IMR-90 (cell line): ENCODE measurements at regions not wholly inside any gene's neighbourhood (a gene's known extent, or its start where the extent isn't known, plus 50 kb on each side); places are given as distances from the start of the nearest gene placed in this dataset.

Experiments used
- ATAC-seq: fragments of 200-7000 bp; cut with Tn5 transposase; 2 replicates; pipeline ENCODE4 v1.9.1; 2020; ENCODE audit warnings: low read depth, mild to moderate bottlenecking, moderate library complexity
- BruUV-seq: library from RNA; stranded (reverse); fragments of 400-500 nt; replicated peaks from 2 replicates; lab custom pipeline; 2021; lab: Mats Ljungman, UMichigan
- CTCF ChIA-PET: fragments of 300-600 bp; formaldehyde crosslinking; extraction: SDS; loops from one replicate; lab custom pipeline; 2021; ENCODE audit warnings: antibody characterized with exemption; lab: Yijun Ruan, JAX
- POLR2A ChIA-PET: fragments of 300-600 bp; sonication (Branson Sonifier 250); formaldehyde crosslinking; loops from one replicate; lab custom pipeline; 2022; ENCODE audit warnings: antibody characterized with exemption; ENCODE audit not compliant: unreplicated experiment; lab: Charles Lee
- DNase-seq: peaks from one replicate; pipeline ENCODE4 v3.0.0; 2013
- H2AFZ ChIP-seq: replicated peaks from 2 replicates; pipeline ENCODE3; 2013; ENCODE audit warnings: low read length, mild to moderate bottlenecking; ENCODE audit not compliant: poor library complexity
- H2AK5ac ChIP-seq: 2 replicates; pipeline ENCODE4 v1.6.1; 2013; ENCODE audit warnings: low read depth, low read length, inconsistent platforms
- H2AK9ac ChIP-seq: replicated peaks from 2 replicates; pipeline ENCODE3; 2013; ENCODE audit warnings: mild to moderate bottlenecking, low read depth, low read length, moderate library complexity; ENCODE audit not compliant: poor library complexity
- H2BK120ac ChIP-seq: 2 replicates; pipeline ENCODE4 v1.6.1; 2013; ENCODE audit warnings: low read depth, low read length, inconsistent platforms
- H2BK15ac ChIP-seq: 3 replicates; pipeline ENCODE4 v1.6.1; 2013; ENCODE audit warnings: low read depth, low read length, inconsistent platforms
- H2BK20ac ChIP-seq: 2 replicates; pipeline ENCODE4 v1.6.1; 2013; ENCODE audit warnings: low read depth, mild to moderate bottlenecking, inconsistent platforms, low read length, moderate library complexity
- H2BK5ac ChIP-seq: 2 replicates; pipeline ENCODE4 v1.6.1; 2013; ENCODE audit warnings: mild to moderate bottlenecking, low read depth, low read length, inconsistent platforms; ENCODE audit not compliant: poor library complexity, severe bottlenecking
- H3K14ac ChIP-seq: replicated peaks from 2 replicates; pipeline ENCODE4 v1.6.1; 2013; ENCODE audit warnings: low read depth, low read length, inconsistent platforms
- H3K18ac ChIP-seq: 2 replicates; pipeline ENCODE4 v1.6.1; 2013; ENCODE audit warnings: low read depth, low read length, control low read depth
- H3K23ac ChIP-seq: 2 replicates; pipeline ENCODE4 v1.6.1; 2013; ENCODE audit warnings: low read depth, low read length, inconsistent platforms
- H3K27ac ChIP-seq: 2 replicates; pipeline ENCODE4 v1.5.1; 2013; ENCODE audit warnings: mild to moderate bottlenecking, control low read depth, low read length; ENCODE audit not compliant: insufficient read depth
- H3K27me3 ChIP-seq: 2 replicates; pipeline ENCODE4 v1.6.1; 2013; ENCODE audit warnings: low read length; ENCODE audit not compliant: control insufficient read depth, insufficient read depth
- H3K36me3 ChIP-seq: 2 replicates; pipeline ENCODE4 v1.6.1; 2013; ENCODE audit warnings: low read length, mixed read lengths; ENCODE audit not compliant: control insufficient read depth, insufficient read depth
- H3K4ac ChIP-seq: 2 replicates; pipeline ENCODE4 v1.6.1; 2013; ENCODE audit warnings: low read depth, low read length, inconsistent platforms
- H3K4me1 ChIP-seq: 2 replicates; pipeline ENCODE4 v1.6.1; 2013; ENCODE audit warnings: low read length, mixed read lengths; ENCODE audit not compliant: control insufficient read depth, insufficient read depth
- H3K4me2 ChIP-seq: 2 replicates; pipeline ENCODE4 v1.6.1; 2013; ENCODE audit warnings: low read depth, mild to moderate bottlenecking, control low read depth, low read length, moderate library complexity
- H3K4me3 ChIP-seq: 2 replicates; pipeline ENCODE4 v1.5.1; 2013; ENCODE audit warnings: low read depth, mild to moderate bottlenecking, control low read depth, low read length, moderate library complexity; ENCODE audit not compliant: insufficient read depth
- H3K56ac ChIP-seq: 2 replicates; pipeline ENCODE4 v1.6.1; 2013; ENCODE audit warnings: low read length, inconsistent platforms; ENCODE audit not compliant: insufficient read depth; ENCODE audit errors: extremely low read depth
- H3K79me1 ChIP-seq, 2 experiments: 2 replicates each; pipeline ENCODE4 v1.6.1; 2013; ENCODE audit warnings: low read length in 2 of 2, inconsistent platforms in 1 of 2, low read depth in 1 of 2
- H3K9ac ChIP-seq: 2 replicates; pipeline ENCODE4 v1.6.1; 2013; ENCODE audit warnings: low read depth, low read length, control low read depth
- H3K9me1 ChIP-seq: 2 replicates; pipeline ENCODE4 v1.6.1; 2013; ENCODE audit warnings: low read length, inconsistent platforms; ENCODE audit not compliant: insufficient read depth
- H3K9me3 ChIP-seq: 2 replicates; pipeline ENCODE4 v1.6.1; 2013; ENCODE audit warnings: low read length; ENCODE audit not compliant: control insufficient read depth, insufficient read depth
- H4K20me1 ChIP-seq: 2 replicates; pipeline ENCODE4 v1.6.1; 2013; ENCODE audit warnings: low read length, inconsistent platforms; ENCODE audit not compliant: insufficient read depth
- H4K5ac ChIP-seq: 2 replicates; pipeline ENCODE4 v1.6.1; 2013; ENCODE audit warnings: mild to moderate bottlenecking, low read depth, low read length, control low read depth
- H4K8ac ChIP-seq, 2 experiments: 2 replicates each; pipeline ENCODE4 v1.6.1; 2013; ENCODE audit warnings: low read depth in 2 of 2, low read length in 2 of 2, control low read depth in 1 of 2, inconsistent platforms in 1 of 2
- H4K91ac ChIP-seq: 2 replicates; pipeline ENCODE4 v1.6.1; 2013; ENCODE audit warnings: low read depth, low read length, inconsistent platforms; ENCODE audit not compliant: insufficient read depth
- BHLHE40 ChIP-seq: fragments of 150-350 bp; IDR thresholded peaks from 2 replicates; pipeline ENCODE4 v1.6.1; 2016; ENCODE audit warnings: mild to moderate bottlenecking, low read depth, low read length
- CEBPB ChIP-seq: IDR thresholded peaks from 2 replicates; pipeline ENCODE4 v1.6.1; 2012; ENCODE audit warnings: low read depth, low read length, improper control_type of control experiment
- CHD1 ChIP-seq: IDR thresholded peaks from 2 replicates; pipeline ENCODE4 v1.6.1; 2012; ENCODE audit warnings: low read depth, low read length, improper control_type of control experiment
- CTCF ChIP-seq: conservative IDR thresholded peaks from 2 replicates; pipeline ENCODE4 v1.5.1; 2012; ENCODE audit warnings: mild to moderate bottlenecking, low read depth, low read length, improper control_type of control experiment
- FOS ChIP-seq: fragments of 150-350 bp; IDR thresholded peaks from 2 replicates; pipeline ENCODE4 v1.6.1; 2016; ENCODE audit warnings: low read depth, low read length
- MAFK ChIP-seq: IDR thresholded peaks from 2 replicates; pipeline ENCODE4 v1.6.1; 2012; ENCODE audit warnings: low read depth, low read length, improper control_type of control experiment
- MAZ ChIP-seq: IDR thresholded peaks from 2 replicates; pipeline ENCODE4 v1.6.1; 2012; ENCODE audit warnings: low read depth, mild to moderate bottlenecking, low read length, improper control_type of control experiment, moderate library complexity, borderline replicate concordance
- MXI1 ChIP-seq: IDR thresholded peaks from 2 replicates; pipeline ENCODE4 v1.6.1; 2012; ENCODE audit warnings: low read depth, mild to moderate bottlenecking, low read length, moderate library complexity, borderline replicate concordance
- POLR2A ChIP-seq: IDR thresholded peaks from 2 replicates; pipeline ENCODE4 v1.6.1; 2012; ENCODE audit warnings: mild to moderate bottlenecking, low read depth, low read length
- RAD21 ChIP-seq: IDR thresholded peaks from 2 replicates; pipeline ENCODE4 v1.6.1; 2012; ENCODE audit warnings: low read length, improper control_type of control experiment
- RCOR1 ChIP-seq: IDR thresholded peaks from 2 replicates; pipeline ENCODE4 v1.6.1; 2012; ENCODE audit warnings: mild to moderate bottlenecking, low read length, improper control_type of control experiment; ENCODE audit not compliant: insufficient replicate concordance
- RFX5 ChIP-seq: IDR thresholded peaks from 2 replicates; pipeline ENCODE4 v1.8.0; 2012; ENCODE audit warnings: low read depth, mild to moderate bottlenecking, low read length, moderate library complexity
- SMC3 ChIP-seq: fragments of 150-350 bp; IDR thresholded peaks from 2 replicates; pipeline ENCODE4 v1.6.1; 2016; ENCODE audit warnings: low read depth, mild to moderate bottlenecking, antibody characterized with exemption, low read length, moderate library complexity
- WGBS, 2 experiments: methylation state at CpG; one replicate each; pipeline versions ENCODE4 v1.1.5 to v1.1.7; 2013; ENCODE audit warnings: missing lambda C conversion rate in 2 of 2; ENCODE audit not compliant: insufficient read length in 1 of 2; ENCODE audit errors: extremely low coverage in 2 of 2; 5-methylcytosine and 5-hydroxymethylcytosine counted together
- dilution Hi-C: fragments of 300-500 bp; cut with HindIII; formaldehyde crosslinking; loops from one replicate; pipeline ENCODE4 v1.14.3; 2018; ENCODE audit warnings: low sequenced_read_pairs; ENCODE audit not compliant: unreplicated experiment
- in situ Hi-C: fragments of 300-500 bp; cut with MboI; formaldehyde crosslinking; loops from 3 replicates; pipeline ENCODE4 v1.14.3; 2019; ENCODE audit warnings: low sequenced_read_pairs, inconsistent platforms, mixed read lengths
- intact Hi-C: fragments of 100-400 bp; cut with micrococcal nuclease; formaldehyde crosslinking; loops from 2 replicates; pipeline ENCODE4 v1.10.0; 2022

GRCh38 chr17:72592242-72592966 is 471.6 kb downstream of the SOX9 start (continued):
- TF ChIP-seq RAD21 (no peak; the same call in 1 of the 2 replicates), RCOR1 (no peak), MXI1 (peak; percentile 64; the same call in 1 of the 2 replicates)

GRCh38 chr17:72592967-72593325 is 472.1 kb downstream of the SOX9 start:
- H3K27ac ChIP-seq = no peak overlapping the region
- no peak overlapping the region for H2BK120ac ChIP-seq
- intact Hi-C loops = loop anchor here (5.0 to 10.0 kb wide), 2 partner anchors 89 to 132 kb away; no protein-coding TSS in a partner anchor
- ATAC-seq = no peak
- peaks cover 5 to 34% of the 10 kb centered on the region in 2 experiments; a peak in 2 of 4 replicates for H3K79me1 ChIP-seq
- peak overlapping the region; percentile 33; the same call in 1 of the 2 replicates for H3K4me2 ChIP-seq
- dilution Hi-C loops = no loop called here
- peak overlapping the region; percentile 24; the same call in 1 of the 2 replicates for H2AK5ac ChIP-seq
- 0 out of 2 replicates have a peak, but pooled peaks cover 3% of the 10 kb centered on the region for H4K20me1 ChIP-seq
- peaks cover 17% of the 10 kb centered on the region for H3K4me1 ChIP-seq
- H3K9me3 ChIP-seq = no peaks in the 10 kb centered on the region
- ChIA-PET CTCF (no interaction called here), POLR2A (interaction anchor here (0.5 to 0.6 kb wide), 3 partner anchors 10 to 510 kb away, joined by 3 to 4 read pairs (median 3); no protein-coding TSS in a partner anchor)
- no peak overlapping the region for H3K56ac ChIP-seq
- H3K14ac ChIP-seq = no peak overlapping the region
- no peaks in the 10 kb centered on the region for H3K36me3 ChIP-seq
- no peak overlapping the region for H3K4ac ChIP-seq
- in situ Hi-C loops = loop anchor here (25.0 kb wide), 1 partner anchor 769 kb away; no protein-coding TSS in a partner anchor
- H3K23ac ChIP-seq = no peak overlapping the region
- H2BK20ac ChIP-seq = no peak overlapping the region
- whole genome bisulfite sequencing, 2 experiments = 100% methylated on average over 2 of the region's 9 CpGs; no CpG with 5 or more reads in 1 of the 2 experiments
- no peak overlapping the region for H3K18ac ChIP-seq
- BruUV-seq = no TSS peak
- no peak overlapping the region for H4K91ac ChIP-seq
- H2AFZ ChIP-seq = peak overlapping the region; percentile 81
- no peak overlapping the region for H4K8ac ChIP-seq
- no peaks in the 10 kb centered on the region for H3K27me3 ChIP-seq
- H4K5ac ChIP-seq = no peak overlapping the region
- no peak overlapping the region for H2BK15ac ChIP-seq
- no peak overlapping the region for H3K4me3 ChIP-seq
- no peak overlapping the region for H3K9ac ChIP-seq
- H3K9me1 ChIP-seq = peaks cover 8% of the 10 kb centered on the region; the same call in 1 of the 2 replicates
- no peak overlapping the region for H2BK5ac ChIP-seq
- TF ChIP-seq RAD21 (no peak), FOS (no peak), CHD1 (no peak), SMC3 (no peak), MAZ (no peak), MAFK (no peak), CEBPB (no peak), BHLHE40 (no peak), MXI1 (no peak), RCOR1 (no peak), CTCF (no peak), POLR2A (no peak), RFX5 (no peak)
- no peak overlapping the region for H2AK9ac ChIP-seq
- DNase-seq = no peak
